Panc1 (cell line): ENCODE measurements at regions not wholly inside any gene's neighbourhood (a gene's known extent, or its start where the extent isn't known, plus 50 kb on each side); places are given as distances from the start of the nearest gene placed in this dataset.

Experiments
- ATAC-seq: fragments of 200-7000 bp; cut with Tn5 transposase; 2 replicates; pipeline ENCODE4 v1.9.1; 2020; ENCODE audit warnings: mild to moderate bottlenecking, moderate library complexity
- BruUV-seq: library from RNA; stranded (reverse); fragments of 400-500 nt; replicated peaks from 2 replicates; lab custom pipeline; 2021; lab: Mats Ljungman, UMichigan
- CTCF ChIA-PET: fragments of 300-600 bp; sonication (Branson Sonifier 250); formaldehyde crosslinking; loops from one replicate; lab custom pipeline; 2022; ENCODE audit warnings: antibody characterized with exemption; lab: Charles Lee
- POLR2A ChIA-PET: fragments of 300-600 bp; sonication (Branson Sonifier 250); formaldehyde crosslinking; loops from one replicate; lab custom pipeline; 2022; ENCODE audit warnings: antibody characterized with exemption; lab: Charles Lee
- DNase-seq: peaks from one replicate; pipeline ENCODE4 v3.0.0-alpha.2; 2010; ENCODE audit warnings: low read depth, low spot score
- H3K27ac ChIP-seq: 2 replicates; pipeline ENCODE4 v1.5.1; 2011; ENCODE audit warnings: mild to moderate bottlenecking, low read length, inconsistent platforms
- H3K27me3 ChIP-seq: fragments of 200-500 bp; sonication (Bioruptor generic); 2 replicates; pipeline ENCODE4 v1.6.0; 2014; ENCODE audit warnings: low read length, inconsistent platforms; ENCODE audit not compliant: control insufficient read depth, insufficient read depth
- H3K36me3 ChIP-seq: fragments of 200-500 bp; sonication (Bioruptor generic); 2 replicates; pipeline ENCODE4 v1.5.1; 2014; ENCODE audit warnings: inconsistent platforms, mild to moderate bottlenecking, low read length, moderate library complexity; ENCODE audit not compliant: control insufficient read depth, insufficient read depth
- H3K4me1 ChIP-seq: 2 replicates; pipeline ENCODE4 v1.5.1; 2011; ENCODE audit warnings: inconsistent platforms, mild to moderate bottlenecking, low read length, moderate library complexity; ENCODE audit not compliant: control insufficient read depth, insufficient read depth
- H3K4me3 ChIP-seq, 2 experiments: 2 replicates each; pipeline ENCODE4 v1.5.1; 2011 to 2012; ENCODE audit warnings: low read depth in 2 of 2, low read length in 2 of 2, mild to moderate bottlenecking in 2 of 2, inconsistent platforms in 1 of 2, moderate library complexity in 1 of 2
- H3K9me3 ChIP-seq: fragments of 200-500 bp; sonication (Bioruptor generic); 2 replicates; pipeline ENCODE4 v1.5.1; 2014; ENCODE audit warnings: low read depth, mild to moderate bottlenecking, inconsistent platforms, low read length, moderate library complexity; ENCODE audit not compliant: control insufficient read depth, insufficient read depth
- CTCF ChIP-seq: fragments of 450-650 bp; IDR thresholded peaks from 2 replicates; pipeline ENCODE4 v1.5.1; 2017; ENCODE audit warnings: mild to moderate bottlenecking
- POLR2AphosphoS5 ChIP-seq: IDR thresholded peaks from 2 replicates; pipeline ENCODE4 v1.6.1; 2012; ENCODE audit warnings: mild to moderate bottlenecking, low read depth, low read length, moderate library complexity
- REST ChIP-seq, 2 experiments: IDR thresholded peaks; 2 replicates each; pipeline ENCODE4 v1.6.1; 2011 to 2012; ENCODE audit warnings: low read depth in 2 of 2, control low read depth in 1 of 2, low read length in 1 of 2, mild to moderate bottlenecking in 1 of 2, moderate library complexity in 1 of 2; ENCODE audit not compliant: insufficient read depth in 1 of 2
- SIN3A ChIP-seq: IDR thresholded peaks from 2 replicates; pipeline ENCODE4 v1.6.1; 2012; ENCODE audit warnings: low read depth, mild to moderate bottlenecking, low read length, moderate library complexity, borderline replicate concordance; ENCODE audit not compliant: insufficient read depth
- TCF7L2 ChIP-seq: IDR thresholded peaks from 2 replicates; pipeline ENCODE4 v1.6.1; 2011; ENCODE audit warnings: mild to moderate bottlenecking, low read depth, low read length, inconsistent platforms
- in situ Hi-C: cut with HindIII; loops from 2 replicates; pipeline ENCODE4 v1.10.0; 2016; ENCODE audit warnings: low sequenced_read_pairs, low pct_unique_long_range_greater_than_20kb
- intact Hi-C: fragments of 100-400 bp; cut with micrococcal nuclease; formaldehyde crosslinking; loops from one replicate; pipeline ENCODE4 v1.10.0; 2022; ENCODE audit not compliant: unreplicated experiment

- DNase-seq (no peak), ATAC-seq (no peak)
- ChIA-PET CTCF (no interaction called here), POLR2A (no interaction called here)
- no TSS peak for BruUV-seq
- TF ChIP-seq POLR2AphosphoS5 (no peak), SIN3A (no peak), TCF7L2 (no peak), CTCF (no peak), REST (IDR thresholded peaks at IDR 0.05; ENCODE audit: insufficient read depth in 1 of 2, low read depth in 2 of 2, low read length in 1 of 2) (no peak)
- Histone ChIP-seq H3K4me1 (no peaks in the 10 kb centered on the region; the same call in 1 of the 2 replicates), H3K9me3 (no peaks in the 10 kb centered on the region), H3K27ac (no peak overlapping the region), H3K36me3 (no peaks in the 10 kb centered on the region), H3K4me3 (no peak overlapping the region), H3K27me3 (no peaks in the 10 kb centered on the region)
- intact Hi-C loops (no loop called here), in situ Hi-C loops (no loop called here)
Measured at GRCh38 chr16:87228363-87228762, 88.8 kb downstream of the C16orf95 start.

GRCh38 chr16:87229230-87230188, 87.7 kb downstream of the C16orf95 start:
- no peak for DNase-seq
- POLR2A ChIA-PET, result no interaction called here

More at GRCh38 chr16:87229230-87230188, 87.7 kb downstream of the C16orf95 start:
- H3K36me3 ChIP-seq, result no peaks in the 10 kb centered on the region
- H3K4me1 ChIP-seq, result no peaks in the 10 kb centered on the region; the same call in 1 of the 2 replicates
- ATAC-seq, result no peak
- TF ChIP-seq SIN3A (no peak), POLR2AphosphoS5 (no peak), CTCF (no peak), REST (IDR thresholded peaks at IDR 0.05; ENCODE audit: insufficient read depth in 1 of 2, low read depth in 2 of 2, low read length in 1 of 2) (no peak), TCF7L2 (no peak)
- H3K27me3 ChIP-seq, result no peaks in the 10 kb centered on the region
- BruUV-seq, result no TSS peak
- CTCF ChIA-PET, result no interaction called here
- intact Hi-C loops (no loop called here), in situ Hi-C loops (no loop called here)
- H3K9me3 ChIP-seq, result no peaks in the 10 kb centered on the region
- no peak overlapping the region for H3K27ac ChIP-seq
- no peak overlapping the region for H3K4me3 ChIP-seq
